Nucleus accumbens (tissue), 56 donors: ENCODE measurements at regions not wholly inside any gene's neighbourhood (a gene's known extent, or its start where the extent isn't known, plus 50 kb on each side); places are given as distances from the start of the nearest gene placed in this dataset.
"Not testable (repeated sequence)": the region's sequence is repeated elsewhere in the genome, so short reads cannot be mapped to it uniquely, and the experiment has no call there.

Experiments
- DNase-seq, 56 donors: peaks; one replicate each; lab custom pipeline; 2025; lab: John Stamatoyannopoulos, UW

DNA sequence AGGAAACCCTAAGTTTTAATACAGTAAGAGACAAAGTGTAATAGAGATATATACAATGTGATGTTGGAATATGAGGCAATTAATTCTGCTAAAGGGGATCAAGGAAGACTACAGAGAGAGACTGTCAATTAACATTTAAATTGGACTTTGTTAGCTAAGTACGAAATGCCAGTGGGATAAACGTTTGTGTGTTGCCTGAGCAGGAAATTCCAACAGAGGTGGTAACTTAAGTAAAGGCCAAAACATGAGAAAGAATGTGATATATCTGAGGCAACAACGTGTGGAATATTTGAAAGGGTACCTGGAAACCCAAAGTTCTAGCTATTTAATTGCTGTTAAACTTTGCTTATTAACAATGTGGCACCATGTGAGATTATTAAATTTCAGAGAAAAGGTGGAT is 1666.9 kb upstream of the WWC1 start:
- DNase-seq: no peak

DNA sequence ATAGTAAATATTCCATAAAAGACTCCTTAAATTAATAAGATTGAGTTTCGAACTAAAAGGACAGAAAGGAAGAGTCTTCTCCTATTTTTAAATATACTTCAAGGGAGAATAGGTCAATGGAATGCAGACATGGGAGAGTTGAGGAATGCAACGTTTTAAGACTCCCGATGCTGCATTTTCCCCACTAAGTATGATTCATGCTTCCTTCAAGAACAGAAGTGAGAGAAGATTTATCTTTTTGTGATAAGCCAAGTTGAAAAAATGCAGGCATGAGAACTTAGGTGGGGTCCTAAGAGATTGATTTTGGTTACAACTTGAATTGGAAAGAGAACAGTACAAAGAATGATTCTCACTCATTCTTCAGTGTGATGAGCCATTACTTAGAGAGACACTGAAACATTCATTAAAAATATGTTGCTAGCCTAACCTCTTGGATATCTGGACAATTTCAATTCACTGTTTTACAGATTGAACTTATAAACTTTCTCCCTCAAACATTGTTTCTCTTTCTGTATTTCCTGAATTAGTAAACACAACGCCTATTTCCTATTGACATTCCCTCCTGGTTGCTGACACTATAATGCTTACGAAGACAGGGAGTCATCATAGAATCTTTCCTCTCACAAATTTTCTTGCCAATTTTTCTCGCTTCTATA is 1666.1 kb upstream of the WWC1 start:
- no peak for DNase-seq

DNA sequence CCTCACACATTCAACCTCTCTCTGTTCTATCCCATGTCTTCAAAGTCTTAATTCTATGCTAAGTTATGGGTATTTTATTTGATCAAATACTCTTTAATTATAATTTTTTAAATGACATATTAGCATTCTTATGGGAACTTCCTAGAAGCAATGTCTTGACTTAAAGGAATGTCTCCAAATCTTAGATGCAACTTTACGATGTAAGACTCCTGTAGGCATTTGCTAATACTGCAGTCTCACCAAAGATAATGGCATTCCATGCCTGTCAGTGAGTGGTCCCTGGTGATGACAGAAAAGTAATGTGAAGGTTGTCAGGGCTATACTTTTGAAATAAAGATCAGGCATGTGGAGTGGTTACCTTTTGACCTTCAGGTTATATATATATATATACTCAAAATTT is 1654.2 kb upstream of the WWC1 start:
- no peak for DNase-seq

GRCh38 chr5:166639151-166639550 is 1652.3 kb upstream of the WWC1 start:
- DNase-seq: no peak

- not testable (repeated sequence) for DNase-seq
Measured at GRCh38 chr5:166640136-166640535, 1651.3 kb upstream of the WWC1 start.

- no peak for DNase-seq
Measured at GRCh38 chr5:166648736-166649135, 1642.7 kb upstream of the WWC1 start.

- DNase-seq: no peak
Measured at GRCh38 chr5:166649676-166650075, 1641.8 kb upstream of the WWC1 start.

DNA sequence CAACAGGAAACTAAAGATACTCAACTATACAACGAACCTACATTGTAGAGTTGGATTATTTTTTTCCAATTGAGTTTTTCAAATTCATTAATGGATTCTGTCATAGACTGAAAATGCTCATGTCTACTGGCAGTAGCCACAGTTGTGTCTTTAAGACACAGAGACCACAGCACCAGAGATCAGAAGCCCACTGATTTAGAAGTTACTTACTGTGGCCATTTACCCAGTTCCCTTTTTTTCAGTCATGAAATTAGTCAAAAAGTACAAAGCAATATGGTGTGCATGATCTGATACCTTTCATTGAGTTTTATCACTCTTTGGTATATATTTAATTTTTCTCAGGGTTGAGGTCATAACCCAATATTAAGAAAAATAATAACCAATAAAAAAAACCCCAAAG is 1640.2 kb upstream of the WWC1 start:
- DNase-seq: no peak

DNA sequence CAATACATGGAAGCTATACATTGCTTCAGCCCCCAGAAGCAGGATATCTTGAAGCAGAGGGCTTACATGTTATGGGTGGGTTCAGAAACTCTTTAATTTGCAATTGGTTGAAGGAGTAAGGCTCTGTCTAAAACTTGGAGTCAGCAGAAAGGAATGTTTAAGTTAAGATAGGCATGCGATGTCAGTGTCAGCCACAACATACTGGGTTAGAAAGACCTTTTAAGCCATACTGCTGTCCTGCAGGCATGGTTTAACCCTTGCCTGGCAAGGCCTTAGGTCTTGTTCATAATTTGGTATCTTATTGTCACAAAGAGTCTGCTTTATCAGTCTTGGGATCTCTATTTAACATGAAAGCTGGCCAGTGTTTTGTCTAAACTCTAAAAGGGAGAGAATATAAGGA is 1619.6 kb upstream of the WWC1 start:
- no peak for DNase-seq

- DNase-seq: no peak
Measured at GRCh38 chr5:166672431-166672830, 1619.0 kb upstream of the WWC1 start.

- DNase-seq: no peak
Measured at GRCh38 chr5:166677891-166678290, 1613.6 kb upstream of the WWC1 start.

- DNase-seq: no peak
Measured at GRCh38 chr5:166679331-166679730, 1612.1 kb upstream of the WWC1 start.

GRCh38 chr5:166695326-166695725 is 1596.1 kb upstream of the WWC1 start:
- DNase-seq: no peak

DNA sequence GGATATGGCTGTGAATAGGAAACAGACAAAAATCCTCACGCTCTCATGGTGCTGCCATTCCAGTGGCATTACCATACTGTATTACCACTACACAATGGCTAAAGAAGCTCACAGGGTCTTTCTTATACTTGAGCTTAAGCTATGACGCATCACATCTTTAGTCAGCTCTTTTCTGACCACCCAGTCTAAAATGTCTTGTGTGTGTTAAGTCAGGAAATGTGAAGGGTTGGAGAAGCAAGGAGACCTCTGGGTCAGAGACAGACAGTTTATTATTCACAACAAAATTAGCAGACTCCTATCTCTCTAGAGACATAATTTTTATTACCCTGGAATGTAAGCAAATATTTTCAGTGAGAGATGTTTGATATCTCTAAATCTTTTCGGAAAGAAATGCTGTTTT is 1583.2 kb upstream of the WWC1 start:
- DNase-seq: no peak

- no peak for DNase-seq
Measured at GRCh38 chr5:166709691-166710090, 1581.8 kb upstream of the WWC1 start.

- DNase-seq: no peak
Measured at GRCh38 chr5:166710271-166710670, 1581.2 kb upstream of the WWC1 start.

- no peak for DNase-seq
Measured at GRCh38 chr5:166712447-166713185, 1578.8 kb upstream of the WWC1 start.

GRCh38 chr5:166713295-166713694 is 1578.2 kb upstream of the WWC1 start:
- no peak for DNase-seq

DNA sequence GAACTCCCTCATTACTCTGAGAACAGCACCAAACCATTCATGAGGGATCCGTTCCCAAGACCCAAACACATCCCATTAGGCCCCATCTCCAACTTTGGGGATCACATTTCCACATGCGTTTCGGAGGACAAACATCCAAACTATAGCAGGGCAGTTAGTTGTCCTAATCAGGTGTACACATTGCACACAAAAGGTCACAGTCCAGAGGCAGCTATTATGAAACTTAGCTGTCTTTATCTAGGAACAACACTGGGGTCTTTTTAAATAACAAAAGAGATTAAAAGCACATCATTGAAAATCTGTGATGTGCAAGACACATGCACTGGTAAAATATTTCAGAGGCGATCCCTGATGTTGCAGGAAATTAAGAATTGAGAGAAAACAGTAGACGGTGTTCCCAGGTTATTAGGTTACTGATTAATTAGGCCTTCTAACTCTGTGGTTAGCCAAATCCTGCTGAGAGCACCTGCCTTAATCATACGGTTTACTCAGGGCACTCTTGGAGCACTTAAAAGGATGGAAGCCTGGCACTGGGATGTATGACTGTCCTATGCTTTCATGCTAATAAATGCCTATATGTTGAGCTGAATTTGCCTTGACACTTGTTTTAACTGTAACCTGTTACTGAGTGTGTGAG is 1574.5 kb upstream of the WWC1 start:
- DNase-seq: no peak

- no peak for DNase-seq
Measured at GRCh38 chr5:166719991-166720390, 1571.5 kb upstream of the WWC1 start.

DNA sequence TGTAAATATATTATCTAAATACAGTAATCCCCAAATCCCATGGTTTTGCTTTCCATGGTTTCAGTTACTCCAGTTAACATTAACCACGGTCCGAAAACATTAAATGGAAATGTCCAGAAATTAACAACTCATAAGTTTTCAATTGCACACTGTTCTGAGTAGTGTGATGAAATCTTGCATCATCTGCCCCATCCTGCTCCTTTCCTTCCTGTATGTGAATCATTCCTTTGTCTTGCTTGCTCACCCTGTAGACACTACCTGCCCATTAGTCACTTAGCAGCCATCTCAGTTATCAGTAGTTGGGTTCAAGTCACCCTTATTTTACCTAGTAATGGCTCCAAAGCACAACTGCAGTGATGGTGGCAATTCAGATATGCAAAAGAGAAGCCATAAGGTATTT is 1568.5 kb upstream of the WWC1 start:
- DNase-seq: no peak

DNA sequence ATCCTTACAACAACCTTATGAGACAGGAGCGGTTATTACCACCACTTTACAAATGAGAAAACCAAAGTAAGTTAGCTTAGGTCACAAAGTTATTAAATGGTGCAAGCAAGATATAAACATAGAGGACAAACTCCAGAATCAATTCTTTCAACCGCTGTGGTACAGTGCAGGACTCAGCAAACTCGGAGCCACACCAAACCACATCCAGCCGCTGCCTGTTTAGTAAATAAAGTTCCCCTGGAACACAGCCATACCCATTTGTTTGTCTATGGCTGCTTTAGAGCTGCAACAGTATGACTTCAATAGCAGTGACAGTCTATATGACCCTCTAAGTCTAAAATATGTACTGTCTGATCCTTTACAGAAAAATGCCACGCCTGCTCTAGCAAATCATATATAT is 1567.2 kb upstream of the WWC1 start:
- DNase-seq: no peak
